Kidney (tissue), 13 donors: ENCODE measurements at regions not wholly inside any gene's neighbourhood (a gene's known extent, or its start where the extent isn't known, plus 50 kb on each side); places are given as distances from the start of the nearest gene placed in this dataset.

Experiments used
- DNase-seq, 5 donors: peaks; one replicate each; pipeline ENCODE4 v3.0.0-alpha.2; 2013 to 2020
- FAIRE-seq: peaks from 2 replicates; lab custom pipeline; 2012; peaks lifted over from hg19 to GRCh38; lab: Jason Lieb, UNC
- H3K27ac ChIP-seq, 2 donors: one replicate each; pipeline ENCODE4 v1.7.0; 2013; ENCODE audit warnings: low read depth in 2 of 2, low read length in 2 of 2, inconsistent platforms in 1 of 2
- H3K27me3 ChIP-seq: one replicate; pipeline ENCODE4 v1.7.1; 2013; ENCODE audit warnings: low read length, inconsistent platforms; ENCODE audit not compliant: control insufficient read depth, insufficient read depth
- H3K36me3 ChIP-seq, 3 donors: one replicate each; pipeline versions ENCODE4 v1.7.0 to v1.7.1; 2013; ENCODE audit warnings: low read length in 3 of 3, control low read depth in 1 of 3, inconsistent platforms in 1 of 3; ENCODE audit not compliant: insufficient read depth in 3 of 3, control insufficient read depth in 2 of 3
- H3K4me1 ChIP-seq, 3 donors: one replicate each; pipeline versions ENCODE4 v1.7.0 to v1.7.1; 2013; ENCODE audit warnings: low read length in 3 of 3, inconsistent platforms in 1 of 3, low read depth in 1 of 3; ENCODE audit not compliant: control insufficient read depth in 2 of 3, insufficient read depth in 2 of 3
- H3K4me3 ChIP-seq, 3 donors: one replicate each; pipeline versions ENCODE4 v1.7.0 to v1.8.1; 2013; ENCODE audit warnings: low read length in 3 of 3, control low read depth in 1 of 3, inconsistent platforms in 1 of 3
- H3K9ac ChIP-seq, 3 donors: one replicate each; pipeline versions ENCODE4 v1.7.0 to v1.7.1; 2013; ENCODE audit warnings: low read length in 3 of 3, control low read depth in 1 of 3, inconsistent platforms in 1 of 3
- H3K9me3 ChIP-seq, 3 donors: one replicate each; pipeline versions ENCODE4 v1.7.0 to v1.7.1; 2013; ENCODE audit warnings: low read length in 3 of 3, control low read depth in 1 of 3, inconsistent platforms in 1 of 3; ENCODE audit not compliant: control insufficient read depth in 2 of 3, insufficient read depth in 1 of 3
- intact Hi-C: fragments of 100-400 bp; cut with DNase I; formaldehyde crosslinking; loops from one replicate; pipeline ENCODE4 v1.11.1; 2022
- TF ChIP-seq, protein P1 (sequence below): IDR thresholded peaks from 3 replicates; pipeline ENCODE4 v1.5.1; 2012; ENCODE audit warnings: mild to moderate bottlenecking, moderate library complexity, borderline replicate concordance; ENCODE audit not compliant: insufficient read depth; ENCODE audit errors: extremely low read depth
- donor health status: control.
- donor health status: control.
- donor health status: control.
- donor health status: control.
- donor health status: control.
- donor health status: DM: yes; HTN: yes; CAD: no.
- donor health status: Normal renal cell carcinoma (clear cell type).

DNA sequence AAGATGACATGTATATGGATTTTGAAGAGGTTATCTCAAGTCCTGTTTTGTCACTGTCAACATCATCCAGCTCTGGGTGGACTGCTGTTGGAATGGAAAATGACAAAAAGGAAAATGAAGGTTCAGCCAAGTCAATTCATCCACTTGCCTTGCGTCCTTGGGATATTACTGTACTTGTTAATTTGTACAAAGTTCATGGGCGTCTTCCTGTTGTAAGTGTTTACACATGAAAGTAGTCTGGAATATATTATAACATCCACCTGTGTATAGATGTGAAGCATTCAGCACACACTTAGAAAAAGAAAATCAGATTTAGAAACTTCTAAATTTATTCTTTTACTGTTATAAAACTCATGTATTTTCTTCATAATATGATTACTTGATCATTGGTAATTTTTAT lies 67.2 kb downstream of the BLTP1 start:
- Histone ChIP-seq H3K4me1 (no peaks in the 10 kb centered on the region), H3K27ac (no peak overlapping the region), H3K27me3 (no peaks in the 10 kb centered on the region), H3K36me3 (peaks cover 0 to 15% (median 8%) of the 10 kb centered on the region in 3 donors), H3K9ac (no peak overlapping the region), H3K4me3 (no peak overlapping the region), H3K9me3 (no peaks in the 10 kb centered on the region)
- TF ChIP-seq, protein P1, sequence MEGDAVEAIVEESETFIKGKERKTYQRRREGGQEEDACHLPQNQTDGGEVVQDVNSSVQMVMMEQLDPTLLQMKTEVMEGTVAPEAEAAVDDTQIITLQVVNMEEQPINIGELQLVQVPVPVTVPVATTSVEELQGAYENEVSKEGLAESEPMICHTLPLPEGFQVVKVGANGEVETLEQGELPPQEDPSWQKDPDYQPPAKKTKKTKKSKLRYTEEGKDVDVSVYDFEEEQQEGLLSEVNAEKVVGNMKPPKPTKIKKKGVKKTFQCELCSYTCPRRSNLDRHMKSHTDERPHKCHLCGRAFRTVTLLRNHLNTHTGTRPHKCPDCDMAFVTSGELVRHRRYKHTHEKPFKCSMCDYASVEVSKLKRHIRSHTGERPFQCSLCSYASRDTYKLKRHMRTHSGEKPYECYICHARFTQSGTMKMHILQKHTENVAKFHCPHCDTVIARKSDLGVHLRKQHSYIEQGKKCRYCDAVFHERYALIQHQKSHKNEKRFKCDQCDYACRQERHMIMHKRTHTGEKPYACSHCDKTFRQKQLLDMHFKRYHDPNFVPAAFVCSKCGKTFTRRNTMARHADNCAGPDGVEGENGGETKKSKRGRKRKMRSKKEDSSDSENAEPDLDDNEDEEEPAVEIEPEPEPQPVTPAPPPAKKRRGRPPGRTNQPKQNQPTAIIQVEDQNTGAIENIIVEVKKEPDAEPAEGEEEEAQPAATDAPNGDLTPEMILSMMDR, result no peak
- FAIRE-seq, result no peak
- DNase-seq, result no peak
- intact Hi-C loops, result no loop called here

DNA sequence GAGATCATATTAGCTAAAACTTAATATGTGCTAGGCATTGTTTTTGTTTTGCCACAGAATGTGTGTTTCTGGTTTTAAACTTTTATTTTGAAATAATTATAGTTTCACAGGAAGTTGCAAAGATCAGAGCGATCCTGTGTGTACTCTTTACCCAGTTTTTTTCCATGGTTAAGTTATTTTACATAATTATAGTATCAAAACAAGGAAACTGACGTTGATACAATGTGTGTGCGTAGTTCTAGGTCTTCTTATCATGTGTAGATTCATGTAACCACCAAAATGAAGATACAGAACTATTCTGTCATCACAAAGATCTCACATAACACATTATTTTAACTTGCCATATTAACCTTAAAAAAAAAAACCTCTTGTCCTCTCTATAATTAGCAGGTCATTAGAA lies 69.2 kb downstream of the BLTP1 start:
- TF ChIP-seq, protein P1, result no peak
- peaks cover 0 to 19% (median 11%) of the 10 kb centered on the region in 3 donors for H3K36me3 ChIP-seq
- no peaks in the 10 kb centered on the region for H3K9me3 ChIP-seq
- DNase-seq (no peak), FAIRE-seq (no peak)
- H3K9ac ChIP-seq, result no peak overlapping the region
- no peak overlapping the region for H3K4me3 ChIP-seq
- intact Hi-C loops, result no loop called here
- no peaks in the 10 kb centered on the region for H3K27me3 ChIP-seq
- H3K27ac ChIP-seq, result no peak overlapping the region
- H3K4me1 ChIP-seq, result no peaks in the 10 kb centered on the region

DNA sequence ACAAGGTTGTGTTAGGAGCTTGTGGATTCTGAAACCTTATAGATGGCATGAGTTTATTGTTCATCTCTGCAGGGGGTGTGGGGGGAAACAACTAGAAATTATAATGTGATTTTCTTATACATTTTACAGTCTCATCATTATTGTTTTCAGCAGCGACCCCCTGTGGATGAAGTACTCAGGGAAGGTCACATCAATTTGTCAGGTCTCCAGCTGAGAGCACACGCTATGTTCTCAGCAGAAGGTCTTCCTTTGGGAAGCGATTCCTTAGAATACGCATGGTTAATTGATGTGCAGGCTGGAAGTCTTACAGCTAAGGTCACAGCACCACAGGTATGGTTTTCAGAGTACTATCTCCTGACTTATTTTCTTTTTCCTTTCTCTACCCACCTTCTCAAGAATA lies 72.2 kb downstream of the BLTP1 start:
- Histone ChIP-seq H3K27ac (no peak overlapping the region), H3K36me3 (peaks cover 4 to 30% (median 14%) of the 10 kb centered on the region in 3 donors), H3K4me3 (no peak overlapping the region), H3K4me1 (no peaks in the 10 kb centered on the region), H3K27me3 (no peaks in the 10 kb centered on the region), H3K9ac (no peak overlapping the region), H3K9me3 (no peaks in the 10 kb centered on the region)
- TF ChIP-seq, protein P1, result no peak
- FAIRE-seq (no peak), DNase-seq (peak in 1 of 5 donors; percentile 22)
- intact Hi-C loops, result no loop called here

DNA sequence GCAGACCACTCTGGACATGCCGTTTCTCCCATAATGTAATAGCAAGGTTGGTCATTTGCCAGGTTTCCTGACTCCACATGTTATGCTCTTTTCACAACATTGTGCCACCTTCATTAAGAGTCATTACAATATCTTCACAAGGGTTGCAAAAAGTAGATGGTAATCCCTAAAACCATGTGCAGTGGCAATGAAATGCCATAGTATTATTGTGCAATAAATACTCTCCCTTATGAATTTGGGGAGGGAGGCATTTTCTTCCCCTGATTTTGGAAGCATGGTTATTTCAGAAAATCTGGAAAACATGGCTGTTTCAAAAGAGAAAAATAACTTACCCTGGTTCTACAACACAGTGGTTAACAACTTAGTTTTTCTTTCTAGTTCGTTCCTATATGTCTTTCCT lies 75.1 kb downstream of the BLTP1 start:
- no peaks in the 10 kb centered on the region for H3K4me1 ChIP-seq
- no peak overlapping the region for H3K9ac ChIP-seq
- TF ChIP-seq, protein P1, result no peak
- intact Hi-C loops, result no loop called here
- H3K27me3 ChIP-seq, result no peaks in the 10 kb centered on the region
- FAIRE-seq (no peak), DNase-seq (no peak)
- H3K4me3 ChIP-seq, result no peak overlapping the region
- no peak overlapping the region for H3K27ac ChIP-seq
- peaks cover 7 to 27% (median 9%) of the 10 kb centered on the region in 3 donors for H3K36me3 ChIP-seq
- H3K9me3 ChIP-seq, result no peaks in the 10 kb centered on the region
